Heart right ventricle (tissue), 16 donors: ENCODE measurements at regions not wholly inside any gene's neighbourhood (a gene's known extent, or its start where the extent isn't known, plus 50 kb on each side); places are given as distances from the start of the nearest gene placed in this dataset.

Source experiments
- ATAC-seq, 8 donors: fragments of 200-7000 bp; cut with Tn5 transposase; one replicate each; pipeline ENCODE4 v1.9.1; 2020; ENCODE audit warnings: mild to moderate bottlenecking in 8 of 8, moderate library complexity in 8 of 8, moderate number of reproducible peaks in 1 of 8
- DNase-seq, 2 donors: peaks; one replicate each; pipeline ENCODE4 v3.0.0-alpha.2; 2020
- H3K27ac ChIP-seq, 10 donors: fragments of 200-600 bp; sonication (generic) in 2 of 10; one replicate each; pipeline versions ENCODE4 v1.5.0 to v1.8.0; 2020 to 2022; ENCODE audit warnings: mild to moderate bottlenecking in 3 of 10
- H3K27me3 ChIP-seq, 7 donors: fragments of 200-600 bp; one replicate each; pipeline ENCODE4 v1.8.0; 2021 to 2022; ENCODE audit warnings: mild to moderate bottlenecking in 2 of 7
- H3K36me3 ChIP-seq, 9 donors: fragments of 200-600 bp; sonication (generic) in 1 of 9; one replicate each; pipeline versions ENCODE4 v1.5.0 to v1.8.0; 2020 to 2022; ENCODE audit warnings: mild to moderate bottlenecking in 2 of 9
- H3K4me1 ChIP-seq, 9 donors: fragments of 200-600 bp; sonication (generic) in 1 of 9; one replicate each; pipeline versions ENCODE4 v1.5.0 to v1.8.0; 2020 to 2022; ENCODE audit warnings: mild to moderate bottlenecking in 4 of 9
- H3K4me3 ChIP-seq, 10 donors: fragments of 200-600 bp; sonication (generic) in 2 of 10; one replicate each; pipeline versions ENCODE4 v1.5.0 to v1.8.0; 2020 to 2022; ENCODE audit warnings: mild to moderate bottlenecking in 7 of 10, moderate library complexity in 2 of 10
- H3K9me3 ChIP-seq, 11 donors: fragments of 200-600 bp in 10 of 11; sonication (generic) in 2 of 11; one replicate each; pipeline versions ENCODE4 v1.5.0 to v1.8.0; 2013 to 2022; ENCODE audit warnings: mild to moderate bottlenecking in 2 of 11, control low read depth in 1 of 11, moderate library complexity in 1 of 11
- WGBS, 2 donors: extraction: QIAGEN DNeasy Blood & Tissue Kit; methylation state at CpG; one replicate each; pipeline ENCODE4 v1.1.7; 2013; ENCODE audit warnings: inconsistent platforms in 1 of 2; 5-methylcytosine and 5-hydroxymethylcytosine counted together
- intact Hi-C, 10 donors: fragments of 100-400 bp; cut with DNase I; formaldehyde crosslinking; loops; one replicate each; pipeline versions ENCODE4 v1.11.1 to v1.14.2; 2022
- TF ChIP-seq, protein P1 (sequence below), 9 donors: fragments of 200-600 bp; sonication (generic) in 2 of 9; IDR thresholded peaks; one replicate each; pipeline versions ENCODE4 v1.5.0 to v1.8.0; 2021 to 2022; ENCODE audit warnings: antibody characterized with exemption in 9 of 9, mild to moderate bottlenecking in 5 of 9, moderate library complexity in 1 of 9
- donor health status: Arrhythmogenic right ventricular cardiomyopathy.
- donor health status: ischemic (EF 13 %, LVEDD 7.1; RV severe dilation, severe dysfunction).
- donor health status: healthy with polysubstance abuse.
- donor health status: DM: no; HTN: yes; CAD: no.
- donor health status: DM: no; HTN: no; CAD: no.
- donor health status: ischemic (EF 25% LVEDD 6.9; RV normal size, moderate dysfunction).
- donor health status: ischemic (EF 25% LVEDD 5.7; RV mildly dilated, moderate dysfunction).
- donor health status: healthy.
- donor health status: DM: yes; HTN: yes; CAD: no.
- donor health status: Ischemic cardiomyopathy.
- donor health status: ischemic (EF 35%, LVEDD 5.7; RV mildly dilated, moderate dysfunction).
- donor health status: nonischemic (EF 11% LVEDD 7.7; RV severe dilation, severe dysfunction).
- donor health status: DM: yes; HTN: yes; CAD: no.
- donor health status: PGD.
- donor health status: ischemic (EF 29% LVEDD 5.4; RV normal size, mild dysfunction).
- donor health status: nonischemic (EF 23%, LVEDD 6.1; RV moderate dilation, normal function).

DNA sequence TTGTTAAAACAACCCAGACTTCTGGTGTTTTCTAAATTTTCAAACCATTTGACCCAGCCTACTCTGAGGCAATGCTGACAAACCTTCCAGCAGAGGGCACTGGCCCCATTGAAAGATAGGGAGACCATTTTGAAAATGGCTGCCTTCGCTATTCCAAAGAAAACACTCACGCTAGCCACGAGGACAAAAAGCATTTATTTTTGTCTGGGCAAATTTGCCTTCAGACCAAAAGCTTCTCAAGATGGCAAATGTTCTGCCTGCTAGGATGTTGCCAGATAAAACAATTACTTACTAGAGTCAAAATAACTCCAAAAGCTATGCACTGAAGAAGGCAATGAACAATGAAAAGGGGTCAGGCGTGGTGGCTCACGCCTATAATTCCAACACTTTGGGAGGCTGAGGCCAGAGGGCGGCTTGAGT lies 296.7 kb upstream of the IRX5 start:
- no peaks in the 10 kb centered on the region for H3K36me3 ChIP-seq
- H3K4me3 ChIP-seq: no peak overlapping the region
- intact Hi-C loops: loop anchor here in 2 of 10 donors (10.0 kb wide), 2 partner anchors 301 to 311 kb away; partner anchors contain the start of gene IRX5 (in 1 of the 2)
- TF ChIP-seq, protein P1, sequence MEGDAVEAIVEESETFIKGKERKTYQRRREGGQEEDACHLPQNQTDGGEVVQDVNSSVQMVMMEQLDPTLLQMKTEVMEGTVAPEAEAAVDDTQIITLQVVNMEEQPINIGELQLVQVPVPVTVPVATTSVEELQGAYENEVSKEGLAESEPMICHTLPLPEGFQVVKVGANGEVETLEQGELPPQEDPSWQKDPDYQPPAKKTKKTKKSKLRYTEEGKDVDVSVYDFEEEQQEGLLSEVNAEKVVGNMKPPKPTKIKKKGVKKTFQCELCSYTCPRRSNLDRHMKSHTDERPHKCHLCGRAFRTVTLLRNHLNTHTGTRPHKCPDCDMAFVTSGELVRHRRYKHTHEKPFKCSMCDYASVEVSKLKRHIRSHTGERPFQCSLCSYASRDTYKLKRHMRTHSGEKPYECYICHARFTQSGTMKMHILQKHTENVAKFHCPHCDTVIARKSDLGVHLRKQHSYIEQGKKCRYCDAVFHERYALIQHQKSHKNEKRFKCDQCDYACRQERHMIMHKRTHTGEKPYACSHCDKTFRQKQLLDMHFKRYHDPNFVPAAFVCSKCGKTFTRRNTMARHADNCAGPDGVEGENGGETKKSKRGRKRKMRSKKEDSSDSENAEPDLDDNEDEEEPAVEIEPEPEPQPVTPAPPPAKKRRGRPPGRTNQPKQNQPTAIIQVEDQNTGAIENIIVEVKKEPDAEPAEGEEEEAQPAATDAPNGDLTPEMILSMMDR (IDR thresholded peaks at IDR 0.05): peak in 8 of 9 donors; percentile 21 to 68 (median 56)
- no peaks in the 10 kb centered on the region for H3K9me3 ChIP-seq
- no peaks in the 10 kb centered on the region for H3K27me3 ChIP-seq
- H3K27ac ChIP-seq: no peak overlapping the region
- peaks cover 0 to 7% (median 0%) of the 10 kb centered on the region in 9 donors for H3K4me1 ChIP-seq
- ATAC-seq: peak in 4 of 8 donors; percentile 33 to 68 (median 50)
- whole genome bisulfite sequencing, 2 donors: 73 to 76% methylated on average over 6 of the region's 6 CpGs
- DNase-seq: peak in 1 of 2 donors; percentile 27

DNA sequence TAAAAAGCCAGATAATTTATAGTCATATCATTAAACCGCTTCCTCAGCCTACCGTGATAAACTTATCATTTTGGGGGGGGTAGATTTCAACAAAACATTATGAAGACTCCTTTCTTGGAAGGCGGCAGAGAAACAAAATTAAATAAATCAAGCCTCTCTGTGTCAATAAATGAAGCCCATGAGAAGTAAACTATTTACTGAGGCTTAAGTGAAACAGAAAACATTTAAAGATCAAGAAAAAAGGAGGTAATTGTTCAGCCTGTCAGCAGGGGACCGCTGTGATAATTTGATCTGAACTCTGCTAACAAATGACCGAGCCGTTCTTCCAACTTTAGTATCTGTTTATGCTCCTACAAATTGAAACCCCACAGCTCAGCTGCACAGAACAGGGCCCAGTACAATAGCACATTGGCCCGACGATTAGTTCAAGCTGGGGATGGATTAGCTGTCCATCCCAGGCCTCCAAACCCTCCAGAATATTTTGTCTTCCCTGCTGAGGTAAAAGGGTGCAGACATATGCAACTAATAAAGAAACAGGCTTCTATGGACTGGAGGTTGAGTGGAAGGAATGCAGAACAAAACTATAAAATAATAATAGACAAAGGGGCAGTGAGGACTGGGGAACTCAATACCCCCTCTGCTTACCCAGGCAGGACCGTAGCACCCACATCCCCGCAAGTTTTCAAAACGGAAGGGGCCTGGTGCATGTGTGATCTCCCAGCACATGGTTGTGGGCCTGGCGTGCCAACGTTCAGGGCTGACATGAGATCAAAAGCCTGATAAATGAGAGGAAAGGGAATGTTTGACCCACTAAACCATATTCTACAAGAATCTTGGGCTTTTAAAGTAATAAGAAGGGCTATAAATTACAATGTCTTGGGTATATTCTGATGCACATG lies 298.1 kb upstream of the IRX5 start:
- Histone ChIP-seq H3K27ac (no peak overlapping the region), H3K36me3 (no peaks in the 10 kb centered on the region), H3K9me3 (no peaks in the 10 kb centered on the region), H3K4me1 (peaks cover 0 to 8% (median 3%) of the 10 kb centered on the region in 9 donors), H3K4me3 (no peak overlapping the region), H3K27me3 (no peaks in the 10 kb centered on the region)
- intact Hi-C loops: loop anchor here in 2 of 10 donors (10.0 kb wide), 2 partner anchors 302 to 312 kb away; partner anchors contain the start of gene IRX5 (in 1 of the 2)
- WGBS, 2 donors: 78 to 80% methylated on average over 13 of the region's 13 CpGs
- TF ChIP-seq, protein P1 (IDR thresholded peaks at IDR 0.05): no peak
- ATAC-seq: no peak
- no peak for DNase-seq

DNA sequence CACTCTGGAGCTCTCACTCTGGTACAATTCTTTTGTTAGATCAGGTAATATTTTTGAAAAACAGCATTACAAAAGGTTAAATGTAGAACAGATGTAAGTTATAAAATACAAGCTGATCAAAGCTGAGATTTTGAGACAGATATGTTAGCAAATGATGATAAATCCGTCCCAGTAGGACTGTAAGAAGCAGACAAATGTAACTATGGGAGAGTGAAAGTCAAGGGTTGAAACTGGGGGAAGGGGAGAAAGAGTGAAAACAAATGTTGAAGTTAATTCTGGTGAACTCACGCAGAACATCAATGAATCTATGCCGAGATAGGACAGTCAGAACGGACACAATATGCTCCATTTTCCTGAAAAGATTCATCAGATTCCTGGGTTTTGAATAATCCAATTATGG lies 298.9 kb upstream of the IRX5 start:
- no peak overlapping the region for H3K4me3 ChIP-seq
- DNase-seq (no peak), ATAC-seq (no peak)
- WGBS, 2 donors: 82 to 88% methylated on average over 4 of the region's 4 CpGs
- no peaks in the 10 kb centered on the region for H3K36me3 ChIP-seq
- H3K9me3 ChIP-seq: no peaks in the 10 kb centered on the region
- H3K27me3 ChIP-seq: no peaks in the 10 kb centered on the region
- H3K27ac ChIP-seq: no peak overlapping the region
- intact Hi-C loops: loop anchor here in 2 of 10 donors (10.0 kb wide), 2 partner anchors 303 to 313 kb away; partner anchors contain the start of gene IRX5 (in 1 of the 2)
- TF ChIP-seq, protein P1 (IDR thresholded peaks at IDR 0.05): no peak
- peaks cover 0 to 9% (median 3%) of the 10 kb centered on the region in 9 donors for H3K4me1 ChIP-seq

DNA sequence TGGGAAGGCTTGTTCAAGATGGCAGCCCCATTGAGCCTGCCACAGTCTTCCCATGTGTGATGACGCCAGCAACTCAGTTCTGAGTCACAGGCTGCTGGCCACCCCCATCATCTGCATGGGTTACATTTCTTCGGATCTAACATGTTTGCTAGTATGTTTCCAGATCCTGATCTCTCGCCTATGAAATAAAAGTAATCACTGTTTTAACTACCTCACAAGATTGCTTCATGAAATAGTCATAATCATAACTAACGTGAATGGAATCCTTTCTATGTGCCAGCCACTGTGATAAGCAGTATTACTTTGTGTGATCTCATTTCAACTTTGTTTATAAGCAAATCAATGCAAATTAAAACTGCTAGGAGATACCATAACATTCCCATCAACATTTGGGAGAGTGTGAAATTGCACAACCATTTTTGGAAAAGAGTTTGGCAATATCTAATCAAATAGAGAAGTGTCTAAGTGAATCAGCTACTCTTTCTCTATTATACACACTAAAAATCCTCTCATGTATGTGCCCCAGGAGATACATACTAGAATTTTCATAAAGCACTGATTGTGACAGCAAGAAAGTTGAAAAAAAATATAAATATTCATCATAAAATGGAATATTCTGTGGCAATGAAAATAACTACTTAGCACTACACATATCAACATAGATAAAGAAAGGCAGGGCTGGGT lies 300.2 kb upstream of the IRX5 start:
- ATAC-seq (peak in 1 of 8 donors; percentile 69), DNase-seq (no peak)
- Histone ChIP-seq H3K27me3 (no peaks in the 10 kb centered on the region), H3K4me1 (peaks cover 0 to 8% (median 0%) of the 10 kb centered on the region in 9 donors), H3K4me3 (no peak overlapping the region), H3K36me3 (no peaks in the 10 kb centered on the region), H3K9me3 (no peaks in the 10 kb centered on the region), H3K27ac (no peak overlapping the region)
- 79% methylated on average over 4 of the region's 4 CpGs for WGBS, 2 donors
- TF ChIP-seq, protein P1 (IDR thresholded peaks at IDR 0.05): no peak
- intact Hi-C loops: loop anchor here in 2 of 10 donors (10.0 kb wide), 2 partner anchors 304 to 314 kb away; partner anchors contain the start of gene IRX5 (in 1 of the 2)
